GM12878 (cell line): ENCODE measurements at regions not wholly inside any gene's neighbourhood (a gene's known extent, or its start where the extent isn't known, plus 50 kb on each side); places are given as distances from the start of the nearest gene placed in this dataset.

Source experiments
- EP300 ChIP-seq, 2 experiments: fragments of 150-350 bp in 1 of 2; IDR thresholded peaks; 2 replicates each; pipeline ENCODE4 v1.6.1; 2011 to 2012; ENCODE audit warnings: low read depth in 2 of 2, low read length in 2 of 2, borderline replicate concordance in 1 of 2, improper control_type of control experiment in 1 of 2, inconsistent platforms in 1 of 2; ENCODE audit not compliant: control insufficient read depth in 1 of 2
- JUND ChIP-seq: IDR thresholded peaks from 2 replicates; pipeline ENCODE4 v1.6.1; 2012; ENCODE audit warnings: low read depth, mild to moderate bottlenecking, low read length, improper control_type of control experiment, moderate library complexity
- POLR2AphosphoS5 ChIP-seq: IDR thresholded peaks from 2 replicates; pipeline ENCODE4 v1.6.1; 2011; ENCODE audit warnings: mild to moderate bottlenecking, low read length, inconsistent platforms
- SRF ChIP-seq, 2 experiments: IDR thresholded peaks; 2 replicates each; pipeline ENCODE4 v1.6.1; 2011; ENCODE audit warnings: low read depth in 2 of 2, low read length in 2 of 2, mild to moderate bottlenecking in 1 of 2, moderate library complexity in 1 of 2
- YY1 ChIP-seq: IDR thresholded peaks from 2 replicates; pipeline ENCODE4 v1.6.1; 2011; ENCODE audit warnings: low read depth, mild to moderate bottlenecking, low read length
- TF ChIP-seq, protein P1 (sequence below), 3 experiments: IDR thresholded peaks in 2 of 3; conservative IDR thresholded peaks in 1 of 3; 2 replicates each; pipeline ENCODE4 v1.5.1; 2011; ENCODE audit warnings: low read depth in 3 of 3, low read length in 3 of 3, mild to moderate bottlenecking in 3 of 3, control low read depth in 2 of 3, moderate library complexity in 2 of 3, inconsistent platforms in 1 of 3, mixed read lengths in 1 of 3; ENCODE audit not compliant: control insufficient read depth in 2 of 3, insufficient read depth in 1 of 3; ENCODE audit errors: extremely low read depth in 1 of 3
- TF ChIP-seq, protein P2 (sequence below): IDR thresholded peaks from 2 replicates; pipeline ENCODE4 v1.6.1; 2012; ENCODE audit warnings: low read depth, low read length, improper control_type of control experiment

DNA sequence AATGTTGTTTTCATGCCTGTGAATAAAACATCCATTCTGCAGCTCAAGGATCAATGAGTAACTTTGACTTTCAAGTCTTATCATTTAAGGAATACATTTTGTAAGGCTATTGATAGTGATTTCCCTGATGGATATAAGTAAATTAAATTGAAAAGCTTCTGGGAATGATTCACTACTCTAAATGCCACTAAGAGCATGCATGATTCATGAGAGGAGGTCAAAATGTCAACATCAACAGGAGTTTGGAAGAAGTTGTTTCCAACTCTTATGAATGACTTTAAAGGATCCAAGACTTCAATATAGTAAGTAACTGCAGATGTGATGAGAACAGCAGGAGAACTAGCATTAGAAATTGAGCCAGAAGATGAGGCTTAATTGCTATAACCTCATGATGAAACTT lies 1487.3 kb downstream of the PCDH7 start:
- TF ChIP-seq SRF (IDR thresholded peaks at IDR 0.05; ENCODE audit: low read depth in 2 of 2, low read length in 2 of 2) (no peak), YY1 (no peak), EP300 (IDR thresholded peaks at IDR 0.05; ENCODE audit: borderline replicate concordance in 1 of 2, control insufficient read depth in 1 of 2, low read depth in 2 of 2, low read length in 2 of 2) (no peak), JUND (no peak), POLR2AphosphoS5 (no peak)
- TF ChIP-seq, protein P1, sequence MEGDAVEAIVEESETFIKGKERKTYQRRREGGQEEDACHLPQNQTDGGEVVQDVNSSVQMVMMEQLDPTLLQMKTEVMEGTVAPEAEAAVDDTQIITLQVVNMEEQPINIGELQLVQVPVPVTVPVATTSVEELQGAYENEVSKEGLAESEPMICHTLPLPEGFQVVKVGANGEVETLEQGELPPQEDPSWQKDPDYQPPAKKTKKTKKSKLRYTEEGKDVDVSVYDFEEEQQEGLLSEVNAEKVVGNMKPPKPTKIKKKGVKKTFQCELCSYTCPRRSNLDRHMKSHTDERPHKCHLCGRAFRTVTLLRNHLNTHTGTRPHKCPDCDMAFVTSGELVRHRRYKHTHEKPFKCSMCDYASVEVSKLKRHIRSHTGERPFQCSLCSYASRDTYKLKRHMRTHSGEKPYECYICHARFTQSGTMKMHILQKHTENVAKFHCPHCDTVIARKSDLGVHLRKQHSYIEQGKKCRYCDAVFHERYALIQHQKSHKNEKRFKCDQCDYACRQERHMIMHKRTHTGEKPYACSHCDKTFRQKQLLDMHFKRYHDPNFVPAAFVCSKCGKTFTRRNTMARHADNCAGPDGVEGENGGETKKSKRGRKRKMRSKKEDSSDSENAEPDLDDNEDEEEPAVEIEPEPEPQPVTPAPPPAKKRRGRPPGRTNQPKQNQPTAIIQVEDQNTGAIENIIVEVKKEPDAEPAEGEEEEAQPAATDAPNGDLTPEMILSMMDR (IDR thresholded peaks at IDR 0.05 in 2 of 3, conservative IDR thresholded peaks at IDR 0.05 in 1 of 3; ENCODE audit: control insufficient read depth in 2 of 3, extremely low read depth in 1 of 3, insufficient read depth in 1 of 3, low read depth in 3 of 3, low read length in 3 of 3): no peak
- TF ChIP-seq, protein P2, sequence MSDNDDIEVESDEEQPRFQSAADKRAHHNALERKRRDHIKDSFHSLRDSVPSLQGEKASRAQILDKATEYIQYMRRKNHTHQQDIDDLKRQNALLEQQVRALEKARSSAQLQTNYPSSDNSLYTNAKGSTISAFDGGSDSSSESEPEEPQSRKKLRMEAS: no peak
